GM23338 (cell line): ENCODE measurements at regions not wholly inside any gene's neighbourhood (a gene's known extent, or its start where the extent isn't known, plus 50 kb on each side); places are given as distances from the start of the nearest gene placed in this dataset.
"Not testable (repeated sequence)": the region's sequence is repeated elsewhere in the genome, so short reads cannot be mapped to it uniquely, and the experiment has no call there.

Experiments
- ATAC-seq: fragments of 200-7000 bp; cut with Tn5 transposase; 3 replicates; pipeline ENCODE4 v1.9.1; 2020
- DNase-seq: peaks from one replicate; pipeline ENCODE4 v3.0.0-alpha.2; 2015; ENCODE audit warnings: low spot score
- H2AFZ ChIP-seq: fragments of 200-600 bp; sonication (generic); 2 replicates; pipeline ENCODE4 v1.8.0; 2016; ENCODE audit warnings: antibody characterized with exemption, mild to moderate bottlenecking, moderate library complexity
- H3F3A ChIP-seq: fragments of 200-600 bp; sonication (generic); replicated peaks from 2 replicates; pipeline ENCODE4 v1.8.0; 2017; ENCODE audit warnings: antibody characterized with exemption, mixed run types, low read depth
- H3K27ac ChIP-seq: fragments of 200-600 bp; sonication (generic); 2 replicates; pipeline ENCODE4 v1.6.1; 2016; ENCODE audit warnings: low read depth
- H3K27me3 ChIP-seq: fragments of 200-600 bp; sonication (generic); 2 replicates; pipeline ENCODE4 v1.8.0; 2016; ENCODE audit warnings: mild to moderate bottlenecking, mixed run types, moderate library complexity; ENCODE audit not compliant: insufficient read depth
- H3K36me3 ChIP-seq: fragments of 200-600 bp; sonication (generic); 2 replicates; pipeline ENCODE4 v1.8.0; 2016; ENCODE audit warnings: mild to moderate bottlenecking; ENCODE audit not compliant: insufficient read depth
- H3K4me1 ChIP-seq: fragments of 200-600 bp; sonication (generic); 2 replicates; pipeline ENCODE4 v1.8.0; 2016; ENCODE audit warnings: mild to moderate bottlenecking, moderate library complexity; ENCODE audit not compliant: insufficient read depth
- H3K4me2 ChIP-seq: fragments of 200-600 bp; sonication (generic); 2 replicates; pipeline ENCODE4 v1.7.1; 2017; ENCODE audit warnings: mixed run types
- H3K4me3 ChIP-seq: fragments of 200-600 bp; sonication (generic); 2 replicates; pipeline ENCODE4 v1.6.1; 2016; ENCODE audit warnings: mixed run types
- H3K79me2 ChIP-seq: fragments of 200-600 bp; sonication (generic); replicated peaks from 2 replicates; pipeline ENCODE4 v1.8.0; 2017; ENCODE audit warnings: mild to moderate bottlenecking; ENCODE audit not compliant: insufficient read depth
- H3K9me2 ChIP-seq: fragments of 200-600 bp; sonication (generic); 2 replicates; pipeline ENCODE4 v1.8.0; 2017; ENCODE audit not compliant: insufficient read depth
- H4K20me1 ChIP-seq: fragments of 200-600 bp; sonication (generic); replicated peaks from 2 replicates; pipeline ENCODE4 v1.8.0; 2017; ENCODE audit warnings: mild to moderate bottlenecking; ENCODE audit not compliant: insufficient read depth
- H3K27ac Mint-ChIP-seq: 2 replicates; pipeline ENCODE4 v1.8.0; 2020; ENCODE audit warnings: inconsistent platforms, mild to moderate bottlenecking, moderate library complexity, mixed read lengths
- H3K27me3 Mint-ChIP-seq: 3 replicates; pipeline ENCODE4 v1.8.0; 2022; ENCODE audit warnings: low read depth, mild to moderate bottlenecking, moderate library complexity, mixed read lengths, inconsistent platforms; ENCODE audit not compliant: insufficient read depth, poor library complexity
- H3K36me3 Mint-ChIP-seq: 3 replicates; pipeline ENCODE4 v1.8.0; 2021; ENCODE audit warnings: low read depth, mild to moderate bottlenecking, inconsistent platforms, moderate library complexity, mixed read lengths
- H3K4me1 Mint-ChIP-seq: 3 replicates; pipeline ENCODE4 v1.8.0; 2020; ENCODE audit warnings: mild to moderate bottlenecking, inconsistent platforms, mixed read lengths
- H3K4me3 Mint-ChIP-seq: 3 replicates; pipeline ENCODE4 v1.8.0; 2021; ENCODE audit warnings: moderate library complexity, mild to moderate bottlenecking, inconsistent platforms, mixed read lengths
- H3K9me3 Mint-ChIP-seq: 3 replicates; pipeline ENCODE4 v1.8.0; 2020; ENCODE audit warnings: moderate library complexity, mild to moderate bottlenecking, inconsistent platforms, mixed read lengths
- CREB1 ChIP-seq: fragments of 250-450 bp; sonication (Bioruptor Pico); IDR thresholded peaks from 2 replicates; pipeline ENCODE4 v1.5.0; 2020; ENCODE audit warnings: low read depth, mild to moderate bottlenecking, moderate library complexity
- EZH2 ChIP-seq: fragments of 200-600 bp; sonication (generic); IDR thresholded peaks from one replicate; pipeline ENCODE4 v1.8.0; 2017; ENCODE audit warnings: antibody characterized with exemption, mild to moderate bottlenecking, low read depth; ENCODE audit not compliant: unreplicated experiment
- EZH2phosphoT487 ChIP-seq: fragments of 200-600 bp; sonication (generic); IDR thresholded peaks from one replicate; pipeline ENCODE4 v1.8.1; 2018; ENCODE audit warnings: antibody characterized with exemption; ENCODE audit not compliant: unreplicated experiment
- NANOG ChIP-seq: IDR thresholded peaks from 2 replicates; pipeline ENCODE4 v1.6.1; 2016; ENCODE audit warnings: antibody characterized with exemption, borderline replicate concordance
- POLR2AphosphoS5 ChIP-seq: IDR thresholded peaks from 2 replicates; pipeline ENCODE4 v1.6.1; 2016; ENCODE audit warnings: antibody characterized with exemption, low read depth
- STAT1 ChIP-seq: IDR thresholded peaks from one replicate; pipeline ENCODE4 v1.6.1; 2016; ENCODE audit warnings: antibody characterized with exemption; ENCODE audit not compliant: unreplicated experiment
- ZNF114 ChIP-seq: fragments of 250-450 bp; sonication (Bioruptor Pico); IDR thresholded peaks from 2 replicates; pipeline ENCODE4 v1.5.0; 2020; ENCODE audit warnings: mild to moderate bottlenecking, moderate library complexity
- ZNF331 ChIP-seq: fragments of 250-450 bp; sonication (Bioruptor Pico); IDR thresholded peaks from 2 replicates; pipeline ENCODE4 v1.5.0; 2020; ENCODE audit warnings: low read depth, mild to moderate bottlenecking, moderate library complexity
- TF ChIP-seq, protein P1 (sequence below): IDR thresholded peaks from 2 replicates; pipeline ENCODE4 v1.6.1; 2016; ENCODE audit warnings: antibody characterized with exemption
- TF ChIP-seq, protein P2 (sequence below), 2 experiments: fragments of 200-600 bp in 1 of 2; sonication (generic) in 1 of 2; conservative IDR thresholded peaks; 2 replicates each; pipeline versions ENCODE4 v1.5.1 to v1.6.1; 2016 to 2017; ENCODE audit warnings: antibody characterized with exemption in 2 of 2, low read depth in 2 of 2, mild to moderate bottlenecking in 2 of 2, moderate library complexity in 1 of 2
- TF ChIP-seq, protein P3 (sequence below): IDR thresholded peaks from one replicate; pipeline ENCODE4 v1.6.1; 2018; ENCODE audit warnings: antibody characterized with exemption; ENCODE audit not compliant: unreplicated experiment

DNA sequence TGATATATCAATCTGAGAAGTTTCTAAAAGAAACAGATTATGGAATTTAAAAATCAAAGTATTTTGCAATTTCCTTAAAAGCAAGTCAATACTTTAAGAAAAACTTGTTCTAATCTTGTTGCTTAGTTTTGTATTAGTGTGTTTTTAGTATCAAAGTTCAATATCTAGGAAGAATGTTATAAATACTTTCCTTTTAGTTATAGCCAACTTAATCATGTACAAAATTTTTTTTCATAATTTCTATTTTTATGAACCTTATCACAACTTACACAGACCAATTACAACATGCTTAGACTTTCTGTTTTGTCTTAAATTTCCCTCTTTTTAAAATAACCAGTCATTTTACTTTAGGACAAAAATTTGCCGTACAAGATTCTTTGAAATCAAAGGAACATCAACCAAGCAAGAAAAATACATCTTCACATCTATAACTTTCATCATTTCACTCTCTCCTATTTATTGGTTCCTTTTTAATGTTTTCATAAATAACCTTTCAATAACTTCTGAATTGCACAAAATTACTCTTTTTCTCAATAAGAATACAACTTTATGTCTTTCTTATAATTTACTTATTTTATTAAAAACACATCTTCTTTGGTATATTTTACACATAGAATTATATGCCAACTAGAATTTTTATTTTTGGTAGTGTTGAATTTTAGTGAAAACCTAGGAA lies 308.2 kb upstream of the GLI3 start:
- DNase-seq (no peak), ATAC-seq (no peak)
- Histone ChIP-seq H3K79me2 (no peaks in the 10 kb centered on the region), H3K4me2 (no peak overlapping the region), H3K27ac (no peak overlapping the region), H4K20me1 (no peaks in the 10 kb centered on the region), H2AFZ (no peak overlapping the region), H3K4me1 (no peaks in the 10 kb centered on the region), H3K27me3 (no peaks in the 10 kb centered on the region), H3K9me2 (no peaks in the 10 kb centered on the region), H3F3A (no peaks in the 10 kb centered on the region), H3K4me3 (no peak overlapping the region; the same call in 1 of the 2 replicates), H3K36me3 (peaks cover 18% of the 10 kb centered on the region; the same call in 1 of the 2 replicates)
- Mint-ChIP-seq H3K36me3 (peaks cover 42% of the 10 kb centered on the region), H3K4me1 (peaks cover 5% of the 10 kb centered on the region; the same call in 1 of the 3 replicates), H3K9me3 (peaks cover 66% of the 10 kb centered on the region), H3K4me3 (no peak overlapping the region), H3K27ac (no peak overlapping the region), H3K27me3 (peaks cover 2% of the 10 kb centered on the region)
- TF ChIP-seq CREB1 (CRISPR knock-in tag) (no peak), ZNF114 (CRISPR knock-in tag) (no peak), NANOG (no peak), POLR2AphosphoS5 (no peak), EZH2phosphoT487 (no peak), EZH2 (no peak), STAT1 (no peak)
- TF ChIP-seq, protein P1, sequence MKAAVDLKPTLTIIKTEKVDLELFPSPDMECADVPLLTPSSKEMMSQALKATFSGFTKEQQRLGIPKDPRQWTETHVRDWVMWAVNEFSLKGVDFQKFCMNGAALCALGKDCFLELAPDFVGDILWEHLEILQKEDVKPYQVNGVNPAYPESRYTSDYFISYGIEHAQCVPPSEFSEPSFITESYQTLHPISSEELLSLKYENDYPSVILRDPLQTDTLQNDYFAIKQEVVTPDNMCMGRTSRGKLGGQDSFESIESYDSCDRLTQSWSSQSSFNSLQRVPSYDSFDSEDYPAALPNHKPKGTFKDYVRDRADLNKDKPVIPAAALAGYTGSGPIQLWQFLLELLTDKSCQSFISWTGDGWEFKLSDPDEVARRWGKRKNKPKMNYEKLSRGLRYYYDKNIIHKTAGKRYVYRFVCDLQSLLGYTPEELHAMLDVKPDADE = no peak
- TF ChIP-seq, protein P2, sequence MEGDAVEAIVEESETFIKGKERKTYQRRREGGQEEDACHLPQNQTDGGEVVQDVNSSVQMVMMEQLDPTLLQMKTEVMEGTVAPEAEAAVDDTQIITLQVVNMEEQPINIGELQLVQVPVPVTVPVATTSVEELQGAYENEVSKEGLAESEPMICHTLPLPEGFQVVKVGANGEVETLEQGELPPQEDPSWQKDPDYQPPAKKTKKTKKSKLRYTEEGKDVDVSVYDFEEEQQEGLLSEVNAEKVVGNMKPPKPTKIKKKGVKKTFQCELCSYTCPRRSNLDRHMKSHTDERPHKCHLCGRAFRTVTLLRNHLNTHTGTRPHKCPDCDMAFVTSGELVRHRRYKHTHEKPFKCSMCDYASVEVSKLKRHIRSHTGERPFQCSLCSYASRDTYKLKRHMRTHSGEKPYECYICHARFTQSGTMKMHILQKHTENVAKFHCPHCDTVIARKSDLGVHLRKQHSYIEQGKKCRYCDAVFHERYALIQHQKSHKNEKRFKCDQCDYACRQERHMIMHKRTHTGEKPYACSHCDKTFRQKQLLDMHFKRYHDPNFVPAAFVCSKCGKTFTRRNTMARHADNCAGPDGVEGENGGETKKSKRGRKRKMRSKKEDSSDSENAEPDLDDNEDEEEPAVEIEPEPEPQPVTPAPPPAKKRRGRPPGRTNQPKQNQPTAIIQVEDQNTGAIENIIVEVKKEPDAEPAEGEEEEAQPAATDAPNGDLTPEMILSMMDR (conservative IDR thresholded peaks at IDR 0.05; ENCODE audit: low read depth in 2 of 2) = no peak

DNA sequence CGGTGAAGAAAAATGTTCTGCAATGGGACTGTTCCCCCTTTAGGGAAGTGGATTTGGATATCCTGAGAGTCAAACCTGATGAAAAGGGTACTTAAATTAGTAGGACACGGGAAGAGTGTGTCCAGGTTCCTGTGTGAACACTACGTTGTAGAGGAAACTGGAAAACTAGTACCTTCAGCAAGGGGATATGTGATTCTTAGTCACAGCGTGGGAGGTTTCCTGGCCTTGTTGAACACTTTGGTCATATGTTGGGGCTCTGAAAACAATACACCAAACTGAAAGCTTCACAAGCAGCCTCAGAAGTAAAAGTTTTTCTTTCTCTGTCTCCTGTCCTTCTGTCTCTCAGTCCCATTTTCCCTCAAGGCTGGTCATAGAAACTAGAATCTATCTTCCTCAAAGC lies 306.9 kb upstream of the GLI3 start:
- no peaks in the 10 kb centered on the region for H3K9me2 ChIP-seq
- no peak overlapping the region for H3K4me3 ChIP-seq
- TF ChIP-seq ZNF331 (CRISPR knock-in tag) = no peak
- TF ChIP-seq, protein P3, sequence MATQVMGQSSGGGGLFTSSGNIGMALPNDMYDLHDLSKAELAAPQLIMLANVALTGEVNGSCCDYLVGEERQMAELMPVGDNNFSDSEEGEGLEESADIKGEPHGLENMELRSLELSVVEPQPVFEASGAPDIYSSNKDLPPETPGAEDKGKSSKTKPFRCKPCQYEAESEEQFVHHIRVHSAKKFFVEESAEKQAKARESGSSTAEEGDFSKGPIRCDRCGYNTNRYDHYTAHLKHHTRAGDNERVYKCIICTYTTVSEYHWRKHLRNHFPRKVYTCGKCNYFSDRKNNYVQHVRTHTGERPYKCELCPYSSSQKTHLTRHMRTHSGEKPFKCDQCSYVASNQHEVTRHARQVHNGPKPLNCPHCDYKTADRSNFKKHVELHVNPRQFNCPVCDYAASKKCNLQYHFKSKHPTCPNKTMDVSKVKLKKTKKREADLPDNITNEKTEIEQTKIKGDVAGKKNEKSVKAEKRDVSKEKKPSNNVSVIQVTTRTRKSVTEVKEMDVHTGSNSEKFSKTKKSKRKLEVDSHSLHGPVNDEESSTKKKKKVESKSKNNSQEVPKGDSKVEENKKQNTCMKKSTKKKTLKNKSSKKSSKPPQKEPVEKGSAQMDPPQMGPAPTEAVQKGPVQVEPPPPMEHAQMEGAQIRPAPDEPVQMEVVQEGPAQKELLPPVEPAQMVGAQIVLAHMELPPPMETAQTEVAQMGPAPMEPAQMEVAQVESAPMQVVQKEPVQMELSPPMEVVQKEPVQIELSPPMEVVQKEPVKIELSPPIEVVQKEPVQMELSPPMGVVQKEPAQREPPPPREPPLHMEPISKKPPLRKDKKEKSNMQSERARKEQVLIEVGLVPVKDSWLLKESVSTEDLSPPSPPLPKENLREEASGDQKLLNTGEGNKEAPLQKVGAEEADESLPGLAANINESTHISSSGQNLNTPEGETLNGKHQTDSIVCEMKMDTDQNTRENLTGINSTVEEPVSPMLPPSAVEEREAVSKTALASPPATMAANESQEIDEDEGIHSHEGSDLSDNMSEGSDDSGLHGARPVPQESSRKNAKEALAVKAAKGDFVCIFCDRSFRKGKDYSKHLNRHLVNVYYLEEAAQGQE = no peak
- no peak for TF ChIP-seq POLR2AphosphoS5
- Mint-ChIP-seq H3K9me3 (peaks cover 66% of the 10 kb centered on the region), H3K4me1 (peaks cover 5% of the 10 kb centered on the region; the same call in 1 of the 3 replicates), H3K27ac (no peak overlapping the region), H3K4me3 (no peak overlapping the region), H3K27me3 (peaks cover 2% of the 10 kb centered on the region), H3K36me3 (peaks cover 46% of the 10 kb centered on the region)
- no peaks in the 10 kb centered on the region for H3K79me2 ChIP-seq
- peaks cover 18% of the 10 kb centered on the region; the same call in 1 of the 2 replicates for H3K36me3 ChIP-seq
- no peak overlapping the region for H3K27ac ChIP-seq
- no peaks in the 10 kb centered on the region for H3K27me3 ChIP-seq
- no peak overlapping the region for H3K4me2 ChIP-seq
- H3F3A ChIP-seq = no peaks in the 10 kb centered on the region
- H2AFZ ChIP-seq = no peak overlapping the region
- ATAC-seq (no peak), DNase-seq (no peak)
- no peaks in the 10 kb centered on the region for H3K4me1 ChIP-seq
- no peaks in the 10 kb centered on the region for H4K20me1 ChIP-seq

DNA sequence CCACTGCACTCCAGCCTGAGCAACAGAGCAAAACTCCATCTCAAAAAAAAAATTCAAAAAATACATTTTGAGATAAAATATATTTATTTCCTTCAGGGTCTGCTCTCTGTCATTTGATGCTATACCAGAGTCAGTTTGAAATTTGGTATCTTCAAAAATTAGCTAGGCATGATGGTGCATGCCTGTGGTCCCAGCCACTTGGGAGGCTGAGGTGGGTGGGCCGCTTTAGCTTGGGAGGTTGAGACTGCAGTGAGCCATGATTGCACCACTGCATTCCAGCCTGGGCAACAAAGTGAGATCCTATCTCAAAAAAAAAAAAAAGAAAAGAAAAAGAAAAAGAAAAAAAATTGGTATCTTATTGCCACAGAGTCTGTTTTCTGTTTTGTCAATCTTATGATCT lies 305.4 kb upstream of the GLI3 start:
- not testable (repeated sequence) for ATAC-seq, H3K79me2 ChIP-seq, H3K4me1 Mint-ChIP-seq, H2AFZ ChIP-seq, H3K27ac Mint-ChIP-seq, H3K4me3 ChIP-seq, H3K27me3 ChIP-seq, H3K27ac ChIP-seq, DNase-seq, H4K20me1 ChIP-seq, H3K4me2 ChIP-seq, H3K27me3 Mint-ChIP-seq, H3K9me2 ChIP-seq, H3F3A ChIP-seq, H3K4me3 Mint-ChIP-seq, H3K4me1 ChIP-seq
- Mint-ChIP-seq H3K36me3 (peaks cover 42% of the 10 kb centered on the region), H3K9me3 (peaks cover 61% of the 10 kb centered on the region)
- H3K36me3 ChIP-seq = peaks cover 18% of the 10 kb centered on the region; the same call in 1 of the 2 replicates
